WTC11 (cell line): ENCODE measurements at regions not wholly inside any gene's neighbourhood (a gene's known extent, or its start where the extent isn't known, plus 50 kb on each side); places are given as distances from the start of the nearest gene placed in this dataset.

Experiments used
- CBFB ChIP-seq: sonication (generic); formaldehyde crosslinking; IDR thresholded peaks from 2 replicates; pipeline ENCODE4 v1.8.1; 2022; ENCODE audit warnings: mild to moderate bottlenecking, low read depth, missing genetic modification reagents
- CREB1 ChIP-seq: sonication (generic); formaldehyde crosslinking; IDR thresholded peaks from 2 replicates; pipeline ENCODE4 v1.8.0; 2023; ENCODE audit warnings: mild to moderate bottlenecking, missing genetic modification reagents
- JUN ChIP-seq: sonication (generic); formaldehyde crosslinking; IDR thresholded peaks from 2 replicates; pipeline ENCODE4 v1.8.0; 2023; ENCODE audit warnings: mild to moderate bottlenecking, missing genetic modification reagents
- NFYB ChIP-seq: sonication (generic); formaldehyde crosslinking; conservative IDR thresholded peaks from 2 replicates; pipeline ENCODE4 v1.8.0; 2022; ENCODE audit warnings: low read depth, missing genetic modification reagents
- NR1H2 ChIP-seq: sonication (generic); formaldehyde crosslinking; IDR thresholded peaks from 2 replicates; pipeline ENCODE4 v1.9.0; 2021; ENCODE audit warnings: mild to moderate bottlenecking, moderate library complexity, missing genetic modification reagents
- ZNF121 ChIP-seq: sonication (generic); formaldehyde crosslinking; IDR thresholded peaks from 2 replicates; pipeline ENCODE4 v1.8.0; 2023; ENCODE audit warnings: missing genetic modification reagents
- TF ChIP-seq, protein P1 (sequence below): sonication (generic); formaldehyde crosslinking; IDR thresholded peaks from 2 replicates; pipeline ENCODE4 v1.8.0; 2022; ENCODE audit warnings: mild to moderate bottlenecking, missing genetic modification reagents
- TF ChIP-seq, protein P2 (sequence below): fragments of 200-600 bp; IDR thresholded peaks from 2 replicates; pipeline ENCODE4 v1.8.0; 2022; ENCODE audit warnings: antibody characterized with exemption
- TF ChIP-seq, protein P3 (sequence below): fragments of 250-450 bp; sonication (Bioruptor Pico); IDR thresholded peaks from 2 replicates; pipeline ENCODE4 v1.9.0; 2021; ENCODE audit warnings: moderate library complexity, mild to moderate bottlenecking, inconsistent platforms, borderline replicate concordance
- TF ChIP-seq, protein P4 (sequence below): fragments of 250-450 bp; sonication (Bioruptor Pico); IDR thresholded peaks from 2 replicates; pipeline ENCODE4 v1.9.0; 2021; ENCODE audit warnings: mild to moderate bottlenecking
- TF ChIP-seq, protein P5 (sequence below): sonication (generic); formaldehyde crosslinking; IDR thresholded peaks from 2 replicates; pipeline ENCODE4 v1.8.1; 2023; ENCODE audit warnings: mild to moderate bottlenecking, missing genetic modification reagents
- TF ChIP-seq, protein P6 (sequence below): sonication (generic); formaldehyde crosslinking; conservative IDR thresholded peaks from 2 replicates; pipeline ENCODE4 v1.8.1; 2022; ENCODE audit warnings: mild to moderate bottlenecking, missing genetic modification reagents
- TF ChIP-seq, protein P7 (sequence below): fragments of 250-450 bp; sonication (Bioruptor Pico); IDR thresholded peaks from 2 replicates; pipeline ENCODE4 v1.9.0; 2021; ENCODE audit warnings: mild to moderate bottlenecking
- TF ChIP-seq, protein P8 (sequence below): sonication (generic); formaldehyde crosslinking; IDR thresholded peaks from 2 replicates; pipeline ENCODE4 v1.8.1; 2023; ENCODE audit warnings: mild to moderate bottlenecking, missing genetic modification reagents, moderate library complexity

DNA sequence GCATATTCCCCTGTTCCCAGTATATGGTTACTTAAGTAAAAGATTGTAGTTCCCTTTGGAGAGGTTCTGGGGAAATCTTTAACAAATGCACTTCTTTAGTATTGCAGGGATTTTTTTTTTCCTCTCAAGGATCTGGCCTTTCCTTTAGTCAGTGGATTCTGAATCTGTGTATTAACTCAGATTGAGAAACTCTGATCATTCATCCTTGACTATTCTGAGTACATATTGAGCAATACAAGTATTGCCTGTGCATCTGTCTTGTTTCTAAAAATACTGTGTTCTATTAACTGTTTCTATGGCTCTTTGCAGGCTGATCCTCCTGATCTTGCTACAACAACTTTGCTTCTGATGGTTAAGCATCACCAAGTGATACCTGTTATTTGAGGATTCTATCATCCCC lies 67.8 kb upstream of the FGGY start:
- TF ChIP-seq, protein P1, sequence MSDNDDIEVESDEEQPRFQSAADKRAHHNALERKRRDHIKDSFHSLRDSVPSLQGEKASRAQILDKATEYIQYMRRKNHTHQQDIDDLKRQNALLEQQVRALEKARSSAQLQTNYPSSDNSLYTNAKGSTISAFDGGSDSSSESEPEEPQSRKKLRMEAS (CRISPR knock-in tag): no peak
- TF ChIP-seq ZNF121 (no peak), CBFB (no peak), JUN (CRISPR knock-in tag) (no peak), NR1H2 (CRISPR knock-in tag) (no peak), NFYB (CRISPR knock-in tag) (no peak), CREB1 (no peak)
- TF ChIP-seq, protein P2, sequence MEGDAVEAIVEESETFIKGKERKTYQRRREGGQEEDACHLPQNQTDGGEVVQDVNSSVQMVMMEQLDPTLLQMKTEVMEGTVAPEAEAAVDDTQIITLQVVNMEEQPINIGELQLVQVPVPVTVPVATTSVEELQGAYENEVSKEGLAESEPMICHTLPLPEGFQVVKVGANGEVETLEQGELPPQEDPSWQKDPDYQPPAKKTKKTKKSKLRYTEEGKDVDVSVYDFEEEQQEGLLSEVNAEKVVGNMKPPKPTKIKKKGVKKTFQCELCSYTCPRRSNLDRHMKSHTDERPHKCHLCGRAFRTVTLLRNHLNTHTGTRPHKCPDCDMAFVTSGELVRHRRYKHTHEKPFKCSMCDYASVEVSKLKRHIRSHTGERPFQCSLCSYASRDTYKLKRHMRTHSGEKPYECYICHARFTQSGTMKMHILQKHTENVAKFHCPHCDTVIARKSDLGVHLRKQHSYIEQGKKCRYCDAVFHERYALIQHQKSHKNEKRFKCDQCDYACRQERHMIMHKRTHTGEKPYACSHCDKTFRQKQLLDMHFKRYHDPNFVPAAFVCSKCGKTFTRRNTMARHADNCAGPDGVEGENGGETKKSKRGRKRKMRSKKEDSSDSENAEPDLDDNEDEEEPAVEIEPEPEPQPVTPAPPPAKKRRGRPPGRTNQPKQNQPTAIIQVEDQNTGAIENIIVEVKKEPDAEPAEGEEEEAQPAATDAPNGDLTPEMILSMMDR: no peak
- TF ChIP-seq, protein P3, sequence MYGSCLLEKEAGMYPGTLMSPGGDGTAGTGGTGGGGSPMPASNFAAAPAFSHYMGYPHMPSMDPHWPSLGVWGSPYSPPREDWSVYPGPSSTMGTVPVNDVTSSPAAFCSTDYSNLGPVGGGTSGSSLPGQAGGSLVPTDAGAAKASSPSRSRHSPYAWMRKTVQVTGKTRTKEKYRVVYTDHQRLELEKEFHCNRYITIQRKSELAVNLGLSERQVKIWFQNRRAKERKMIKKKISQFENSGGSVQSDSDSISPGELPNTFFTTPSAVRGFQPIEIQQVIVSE (CRISPR knock-in tag): no peak
- TF ChIP-seq, protein P4, sequence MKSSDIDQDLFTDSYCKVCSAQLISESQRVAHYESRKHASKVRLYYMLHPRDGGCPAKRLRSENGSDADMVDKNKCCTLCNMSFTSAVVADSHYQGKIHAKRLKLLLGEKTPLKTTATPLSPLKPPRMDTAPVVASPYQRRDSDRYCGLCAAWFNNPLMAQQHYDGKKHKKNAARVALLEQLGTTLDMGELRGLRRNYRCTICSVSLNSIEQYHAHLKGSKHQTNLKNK (CRISPR knock-in tag): no peak
- TF ChIP-seq, protein P5, sequence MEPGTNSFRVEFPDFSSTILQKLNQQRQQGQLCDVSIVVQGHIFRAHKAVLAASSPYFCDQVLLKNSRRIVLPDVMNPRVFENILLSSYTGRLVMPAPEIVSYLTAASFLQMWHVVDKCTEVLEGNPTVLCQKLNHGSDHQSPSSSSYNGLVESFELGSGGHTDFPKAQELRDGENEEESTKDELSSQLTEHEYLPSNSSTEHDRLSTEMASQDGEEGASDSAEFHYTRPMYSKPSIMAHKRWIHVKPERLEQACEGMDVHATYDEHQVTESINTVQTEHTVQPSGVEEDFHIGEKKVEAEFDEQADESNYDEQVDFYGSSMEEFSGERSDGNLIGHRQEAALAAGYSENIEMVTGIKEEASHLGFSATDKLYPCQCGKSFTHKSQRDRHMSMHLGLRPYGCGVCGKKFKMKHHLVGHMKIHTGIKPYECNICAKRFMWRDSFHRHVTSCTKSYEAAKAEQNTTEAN (CRISPR knock-in tag): no peak
- TF ChIP-seq, protein P6, sequence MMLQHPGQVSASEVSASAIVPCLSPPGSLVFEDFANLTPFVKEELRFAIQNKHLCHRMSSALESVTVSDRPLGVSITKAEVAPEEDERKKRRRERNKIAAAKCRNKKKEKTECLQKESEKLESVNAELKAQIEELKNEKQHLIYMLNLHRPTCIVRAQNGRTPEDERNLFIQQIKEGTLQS (CRISPR knock-in tag): no peak
- TF ChIP-seq, protein P7, sequence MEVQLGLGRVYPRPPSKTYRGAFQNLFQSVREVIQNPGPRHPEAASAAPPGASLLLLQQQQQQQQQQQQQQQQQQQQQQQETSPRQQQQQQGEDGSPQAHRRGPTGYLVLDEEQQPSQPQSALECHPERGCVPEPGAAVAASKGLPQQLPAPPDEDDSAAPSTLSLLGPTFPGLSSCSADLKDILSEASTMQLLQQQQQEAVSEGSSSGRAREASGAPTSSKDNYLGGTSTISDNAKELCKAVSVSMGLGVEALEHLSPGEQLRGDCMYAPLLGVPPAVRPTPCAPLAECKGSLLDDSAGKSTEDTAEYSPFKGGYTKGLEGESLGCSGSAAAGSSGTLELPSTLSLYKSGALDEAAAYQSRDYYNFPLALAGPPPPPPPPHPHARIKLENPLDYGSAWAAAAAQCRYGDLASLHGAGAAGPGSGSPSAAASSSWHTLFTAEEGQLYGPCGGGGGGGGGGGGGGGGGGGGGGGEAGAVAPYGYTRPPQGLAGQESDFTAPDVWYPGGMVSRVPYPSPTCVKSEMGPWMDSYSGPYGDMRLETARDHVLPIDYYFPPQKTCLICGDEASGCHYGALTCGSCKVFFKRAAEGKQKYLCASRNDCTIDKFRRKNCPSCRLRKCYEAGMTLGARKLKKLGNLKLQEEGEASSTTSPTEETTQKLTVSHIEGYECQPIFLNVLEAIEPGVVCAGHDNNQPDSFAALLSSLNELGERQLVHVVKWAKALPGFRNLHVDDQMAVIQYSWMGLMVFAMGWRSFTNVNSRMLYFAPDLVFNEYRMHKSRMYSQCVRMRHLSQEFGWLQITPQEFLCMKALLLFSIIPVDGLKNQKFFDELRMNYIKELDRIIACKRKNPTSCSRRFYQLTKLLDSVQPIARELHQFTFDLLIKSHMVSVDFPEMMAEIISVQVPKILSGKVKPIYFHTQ (CRISPR knock-in tag): no peak
- TF ChIP-seq, protein P8, sequence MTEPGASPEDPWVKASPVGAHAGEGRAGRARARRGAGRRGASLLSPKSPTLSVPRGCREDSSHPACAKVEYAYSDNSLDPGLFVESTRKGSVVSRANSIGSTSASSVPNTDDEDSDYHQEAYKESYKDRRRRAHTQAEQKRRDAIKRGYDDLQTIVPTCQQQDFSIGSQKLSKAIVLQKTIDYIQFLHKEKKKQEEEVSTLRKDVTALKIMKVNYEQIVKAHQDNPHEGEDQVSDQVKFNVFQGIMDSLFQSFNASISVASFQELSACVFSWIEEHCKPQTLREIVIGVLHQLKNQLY: no peak
